A673 (cell line): ENCODE measurements at regions not wholly inside any gene's neighbourhood (a gene's known extent, or its start where the extent isn't known, plus 50 kb on each side); places are given as distances from the start of the nearest gene placed in this dataset.

ENCODE experiments used
- BruUV-seq: library from RNA; stranded (reverse); fragments of 400-500 nt; replicated peaks from 2 replicates; lab custom pipeline; 2021; lab: Mats Ljungman, UMichigan
- CTCF ChIA-PET: fragments of 300-600 bp; sonication (Branson Sonifier 250); formaldehyde crosslinking; loops from one replicate; lab custom pipeline; 2022; ENCODE audit warnings: antibody characterized with exemption; lab: Charles Lee
- POLR2A ChIA-PET: fragments of 300-600 bp; sonication (Branson Sonifier 250); formaldehyde crosslinking; loops from one replicate; lab custom pipeline; 2022; ENCODE audit warnings: antibody characterized with exemption; ENCODE audit not compliant: low non-redundant PET; lab: Charles Lee
- DNase-seq: peaks from one replicate; pipeline ENCODE4 v3.0.0-alpha.2; 2015; ENCODE audit warnings: low spot score
- H3K27ac ChIP-seq: fragments of 200-600 bp; sonication (generic); 2 replicates; pipeline ENCODE4 v1.5.1; 2016; ENCODE audit warnings: mixed run types, low read depth, mild to moderate bottlenecking, mixed read lengths, antibody characterized with exemption, low read length; ENCODE audit not compliant: poor library complexity, severe bottlenecking
- H3K27me3 ChIP-seq: fragments of 200-600 bp; sonication (generic); replicated peaks from 2 replicates; pipeline ENCODE4 v1.6.1; 2017; ENCODE audit warnings: mixed run types, low read depth, mild to moderate bottlenecking, mixed read lengths, antibody characterized with exemption, low read length; ENCODE audit not compliant: insufficient read depth, poor library complexity
- H3K36me3 ChIP-seq: fragments of 200-600 bp; sonication (generic); 2 replicates; pipeline ENCODE4 v1.6.1; 2016; ENCODE audit warnings: mixed run types, mild to moderate bottlenecking, mixed read lengths, antibody characterized with exemption, low read length; ENCODE audit not compliant: insufficient read depth, poor library complexity, severe bottlenecking
- H3K4me1 ChIP-seq: fragments of 200-600 bp; sonication (generic); 2 replicates; pipeline ENCODE4 v1.6.1; 2017; ENCODE audit warnings: mixed run types, mild to moderate bottlenecking, mixed read lengths, antibody characterized with exemption, low read length; ENCODE audit not compliant: insufficient read depth, poor library complexity, severe bottlenecking
- H3K4me3 ChIP-seq: fragments of 200-600 bp; sonication (generic); 2 replicates; pipeline ENCODE4 v1.5.1; 2016; ENCODE audit warnings: low read depth, mixed run types, mild to moderate bottlenecking, mixed read lengths, low read length; ENCODE audit not compliant: poor library complexity, severe bottlenecking
- H3K9me3 ChIP-seq: fragments of 200-600 bp; sonication (generic); 2 replicates; pipeline ENCODE4 v1.6.1; 2016; ENCODE audit warnings: mixed run types, low read depth, mild to moderate bottlenecking, mixed read lengths, antibody characterized with exemption, low read length; ENCODE audit not compliant: poor library complexity, severe bottlenecking
- CTCF ChIP-seq: fragments of 300-800, 200-600 bp; sonication (generic); conservative IDR thresholded peaks from 2 replicates; pipeline ENCODE4 v1.5.1; 2017; ENCODE audit warnings: low read depth, mild to moderate bottlenecking, antibody characterized with exemption, low read length, moderate library complexity, mixed read lengths
- EZH2 ChIP-seq: fragments of 200-600 bp; sonication (generic); IDR thresholded peaks from 2 replicates; pipeline ENCODE4 v1.6.1; 2017; ENCODE audit warnings: borderline replicate concordance, low read depth, mild to moderate bottlenecking, mixed read lengths, antibody characterized with exemption, low read length; ENCODE audit not compliant: poor library complexity, severe bottlenecking
- intact Hi-C: fragments of 100-400 bp; cut with micrococcal nuclease; formaldehyde crosslinking; loops from one replicate; pipeline ENCODE4 v1.10.0; 2022; ENCODE audit not compliant: unreplicated experiment

GRCh38 chr18:53757328-53757727 is 467.1 kb downstream of the MBD2 start:
- Histone ChIP-seq H3K27me3 (no peaks in the 10 kb centered on the region), H3K27ac (no peak overlapping the region), H3K9me3 (no peaks in the 10 kb centered on the region), H3K4me3 (no peak overlapping the region), H3K4me1 (peaks cover 39% of the 10 kb centered on the region), H3K36me3 (no peaks in the 10 kb centered on the region)
- no peak for TF ChIP-seq EZH2
- no peak for TF ChIP-seq CTCF
- BruUV-seq = no TSS peak
- intact Hi-C loops = no loop called here
- POLR2A ChIA-PET = no interaction called here
- CTCF ChIA-PET = no interaction called here
- no peak for DNase-seq

GRCh38 chr18:53756610-53756972 is 467.9 kb downstream of the MBD2 start:
- intact Hi-C loops = no loop called here
- no peak overlapping the region for H3K27ac ChIP-seq
- TF ChIP-seq CTCF (no peak), EZH2 (no peak)
- H3K4me1 ChIP-seq = peaks cover 44% of the 10 kb centered on the region
- H3K36me3 ChIP-seq = no peaks in the 10 kb centered on the region
- no peak overlapping the region for H3K4me3 ChIP-seq
- no peaks in the 10 kb centered on the region for H3K9me3 ChIP-seq
- DNase-seq = no peak
- CTCF ChIA-PET = no interaction called here
- BruUV-seq = no TSS peak
- no peaks in the 10 kb centered on the region for H3K27me3 ChIP-seq
- POLR2A ChIA-PET = no interaction called here

- ChIA-PET CTCF (no interaction called here), POLR2A (no interaction called here)
- no TSS peak for BruUV-seq
- Histone ChIP-seq H3K4me1 (peaks cover 45% of the 10 kb centered on the region), H3K9me3 (no peaks in the 10 kb centered on the region), H3K36me3 (no peaks in the 10 kb centered on the region), H3K27me3 (no peaks in the 10 kb centered on the region), H3K4me3 (no peak overlapping the region), H3K27ac (no peak overlapping the region)
- intact Hi-C loops = no loop called here
- no peak for TF ChIP-seq CTCF
- no peak for TF ChIP-seq EZH2
- DNase-seq = no peak
These were observed 468.4 kb downstream of the MBD2 start for GRCh38 chr18:53755914-53756609.
